Common myeloid progenitor, CD34-positive (primary cell): ENCODE measurements at regions not wholly inside any gene's neighbourhood (a gene's known extent, or its start where the extent isn't known, plus 50 kb on each side); places are given as distances from the start of the nearest gene placed in this dataset.
A peak's percentile ranks its signal among the peaks of the same experiment; 100 is the strongest.

Experiments used
- CTCF ChIA-PET: fragments of 350-600 bp; sonication (Branson Sonifier 250); formaldehyde crosslinking; loops from one replicate; lab custom pipeline; 2021; ENCODE audit warnings: antibody characterized with exemption; lab: Charles Lee
- POLR2A ChIA-PET: fragments of 350-600 bp; sonication (Branson Sonifier 250); formaldehyde crosslinking; loops from one replicate; lab custom pipeline; 2021; ENCODE audit warnings: antibody characterized with exemption; lab: Charles Lee
- DNase-seq, 3 donors: peaks; one replicate each; pipeline versions ENCODE4 v3.0.0 to v3.0.0-alpha.2; 2013
- H3K27ac ChIP-seq, 2 experiments: 1 replicate in 1 of 2; 2 replicates in 1 of 2; pipeline ENCODE4 v1.7.0; 2013; ENCODE audit warnings: inconsistent platforms in 2 of 2, low read length in 2 of 2, mild to moderate bottlenecking in 2 of 2, low read depth in 1 of 2, moderate library complexity in 1 of 2; ENCODE audit not compliant: severe bottlenecking in 2 of 2, insufficient read depth in 1 of 2, poor library complexity in 1 of 2
- H3K27me3 ChIP-seq, 5 experiments: replicated peaks in 2 of 5; 1 replicate in 3 of 5; 2 replicates in 2 of 5; pipeline versions ENCODE4 v1.6.1 to v1.7.0; 2013; ENCODE audit warnings: low read length in 4 of 5, mild to moderate bottlenecking in 2 of 5, moderate library complexity in 2 of 5, inconsistent platforms in 1 of 5; ENCODE audit not compliant: insufficient read depth in 5 of 5, control insufficient read depth in 4 of 5
- H3K36me3 ChIP-seq, 4 experiments: 1 replicate in 2 of 4; 2 replicates in 2 of 4; pipeline versions ENCODE4 v1.6.1 to v1.7.0; 2013; ENCODE audit warnings: low read length in 3 of 4, control low read depth in 1 of 4, mild to moderate bottlenecking in 1 of 4; ENCODE audit not compliant: control insufficient read depth in 4 of 4, insufficient read depth in 4 of 4
- H3K4me1 ChIP-seq, 4 experiments: 1 replicate in 3 of 4; 2 replicates in 1 of 4; pipeline versions ENCODE4 v1.6.1 to v1.7.1; 2013; ENCODE audit warnings: low read length in 3 of 4, mild to moderate bottlenecking in 3 of 4, control low read depth in 1 of 4, inconsistent platforms in 1 of 4, moderate library complexity in 1 of 4; ENCODE audit not compliant: control insufficient read depth in 4 of 4, insufficient read depth in 4 of 4; ENCODE audit errors: control extremely low read depth in 1 of 4
- H3K4me3 ChIP-seq, 7 experiments: 1 replicate in 4 of 7; 2 replicates in 3 of 7; pipeline versions ENCODE4 v1.5.1 to v1.7.0; 2013; ENCODE audit warnings: mild to moderate bottlenecking in 7 of 7, low read length in 6 of 7, moderate library complexity in 6 of 7, inconsistent platforms in 2 of 7, low read depth in 2 of 7, control low read depth in 1 of 7; ENCODE audit not compliant: insufficient read depth in 4 of 7, control insufficient read depth in 1 of 7; ENCODE audit errors: extremely low read depth in 1 of 7
- H3K9me3 ChIP-seq, 5 experiments: 1 replicate in 4 of 5; 2 replicates in 1 of 5; pipeline versions ENCODE4 v1.6.1 to v1.7.1; 2013; ENCODE audit warnings: low read length in 4 of 5, mild to moderate bottlenecking in 2 of 5, inconsistent platforms in 1 of 5, low read depth in 1 of 5, moderate library complexity in 1 of 5; ENCODE audit not compliant: control insufficient read depth in 4 of 5, insufficient read depth in 2 of 5; ENCODE audit errors: control extremely low read depth in 1 of 5
- WGBS: methylation state at CpG from one replicate; pipeline ENCODE4 v1.1.5; 2013; ENCODE audit not compliant: insufficient coverage; 5-methylcytosine and 5-hydroxymethylcytosine counted together

DNA sequence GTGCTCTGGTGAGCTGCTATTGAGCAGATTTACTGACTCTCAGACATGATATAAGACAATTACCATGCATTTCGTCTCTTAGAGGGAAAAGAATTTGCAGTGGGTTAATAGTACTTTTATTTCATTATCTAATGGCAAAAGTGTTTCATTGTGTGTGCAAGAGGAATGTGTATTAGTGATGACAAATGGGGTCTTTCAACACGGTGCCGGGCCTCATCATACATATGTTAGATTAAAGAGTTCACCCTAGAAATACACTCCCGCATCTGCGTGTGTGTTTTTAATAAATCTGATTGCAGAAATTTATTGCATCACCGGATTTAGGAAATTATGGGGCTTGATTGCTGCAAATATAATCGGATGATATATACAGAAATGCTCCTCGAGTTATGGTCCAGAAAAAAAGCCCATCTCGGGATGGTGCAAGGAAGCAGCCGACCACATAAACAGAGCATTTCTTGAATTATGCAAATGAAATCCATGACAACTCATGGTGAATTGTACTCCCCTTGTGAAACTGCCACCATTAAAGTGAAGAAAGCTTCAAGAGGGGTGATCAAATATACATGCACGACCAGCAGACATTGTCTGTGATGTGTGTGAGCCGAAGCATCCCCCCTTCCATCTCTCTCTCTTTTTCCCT lies 156.0 kb downstream of the PHETA1 start:
- Histone ChIP-seq H3K4me1 (no peaks in the 10 kb centered on the region), H3K36me3 (no peaks in the 10 kb centered on the region), H3K27me3 (peaks cover 0 to 22% (median 5%) of the 10 kb centered on the region in 5 experiments), H3K27ac (no peak overlapping the region), H3K9me3 (no peaks in the 10 kb centered on the region), H3K4me3 (no peak overlapping the region)
- ChIA-PET POLR2A (no interaction called here), CTCF (interaction anchor here (0.8 to 1.0 kb wide), 2 partner anchors 8 to 91 kb away, joined by 4 to 5 read pairs; no protein-coding TSS in a partner anchor)
- no peak for DNase-seq
- WGBS = 95% methylated on average over 8 of the region's 12 CpGs

DNA sequence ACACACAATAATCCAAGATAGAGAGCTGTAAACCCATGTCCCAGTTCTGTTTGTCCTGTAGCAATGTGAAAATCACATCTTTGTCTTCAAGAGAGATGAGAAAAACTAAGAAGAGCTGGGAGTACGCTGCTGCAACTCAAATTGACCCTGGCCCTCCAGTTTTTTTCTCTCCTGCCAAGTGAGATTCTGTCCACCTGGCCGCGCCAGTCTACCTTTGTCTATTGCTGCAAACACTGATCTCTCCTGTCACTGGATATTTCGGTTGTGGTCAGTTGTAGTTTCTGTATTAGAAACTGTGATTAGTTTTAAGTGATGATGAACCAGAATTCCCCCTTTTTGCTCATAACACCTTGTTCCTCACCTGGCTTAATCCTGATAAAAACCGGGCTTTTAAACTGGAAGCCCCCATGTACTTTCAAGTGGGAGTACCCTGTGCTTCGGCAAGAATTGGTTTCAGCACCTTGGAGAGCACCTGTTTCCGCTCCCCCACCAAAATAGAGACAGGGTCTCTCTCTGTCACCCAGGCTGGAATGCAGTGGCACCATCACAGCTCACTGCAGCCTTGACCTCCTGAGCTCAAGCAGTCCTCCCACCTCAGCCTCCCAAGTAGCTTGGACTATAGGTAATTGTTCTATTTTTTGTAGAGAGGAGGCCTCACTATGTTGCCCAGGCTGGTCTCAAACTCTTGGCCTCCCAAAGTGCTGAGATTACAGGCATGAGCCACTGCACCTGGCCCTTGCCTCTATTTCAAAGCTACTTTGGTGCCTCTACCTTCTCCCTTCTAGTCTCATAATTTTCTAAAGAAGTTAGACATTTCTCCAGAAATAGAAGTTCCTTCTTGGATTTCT lies 156.8 kb downstream of the PHETA1 start:
- DNase-seq = peak; percentile 12 to 63 (median 51)
- Histone ChIP-seq H3K4me3 (no peak overlapping the region), H3K36me3 (no peaks in the 10 kb centered on the region), H3K27me3 (peaks cover 0 to 23% (median 5%) of the 10 kb centered on the region in 5 experiments), H3K4me1 (no peaks in the 10 kb centered on the region), H3K9me3 (no peaks in the 10 kb centered on the region), H3K27ac (no peak overlapping the region)
- POLR2A ChIA-PET = no interaction called here
- WGBS = 46% methylated on average over 6 of the region's 7 CpGs
- CTCF ChIA-PET = interaction anchor here (0.8 to 1.0 kb wide), 2 partner anchors 9 to 92 kb away, joined by 4 to 5 read pairs; no protein-coding TSS in a partner anchor

DNA sequence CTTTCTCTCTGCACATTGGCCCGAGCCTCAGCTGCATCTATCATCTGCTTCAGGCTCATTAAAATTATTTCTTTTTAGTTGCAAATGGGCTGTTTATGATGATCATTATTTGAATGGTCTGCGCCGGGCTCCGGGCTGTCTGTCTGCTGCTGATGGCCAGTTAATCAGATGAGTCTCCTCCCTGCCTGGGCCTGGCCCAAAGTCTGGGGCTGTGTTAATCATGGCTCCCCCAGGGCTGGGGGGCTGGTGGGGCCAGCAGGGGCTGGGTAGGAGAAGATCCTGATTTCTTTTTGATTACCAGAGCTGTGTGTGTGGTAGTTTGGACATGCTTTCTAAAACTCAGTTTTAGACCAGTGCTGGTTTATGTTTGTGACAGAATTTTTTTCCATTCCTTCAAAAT lies 159.1 kb downstream of the PHETA1 start:
- no peak overlapping the region for H3K4me3 ChIP-seq
- H3K36me3 ChIP-seq = no peaks in the 10 kb centered on the region
- ChIA-PET POLR2A (no interaction called here), CTCF (no interaction called here)
- peaks cover 0 to 19% (median 5%) of the 10 kb centered on the region in 5 experiments for H3K27me3 ChIP-seq
- H3K9me3 ChIP-seq = no peaks in the 10 kb centered on the region
- no peak for DNase-seq
- no peak overlapping the region for H3K27ac ChIP-seq
- WGBS = 91% methylated on average over 3 of the region's 4 CpGs
- no peaks in the 10 kb centered on the region for H3K4me1 ChIP-seq

DNA sequence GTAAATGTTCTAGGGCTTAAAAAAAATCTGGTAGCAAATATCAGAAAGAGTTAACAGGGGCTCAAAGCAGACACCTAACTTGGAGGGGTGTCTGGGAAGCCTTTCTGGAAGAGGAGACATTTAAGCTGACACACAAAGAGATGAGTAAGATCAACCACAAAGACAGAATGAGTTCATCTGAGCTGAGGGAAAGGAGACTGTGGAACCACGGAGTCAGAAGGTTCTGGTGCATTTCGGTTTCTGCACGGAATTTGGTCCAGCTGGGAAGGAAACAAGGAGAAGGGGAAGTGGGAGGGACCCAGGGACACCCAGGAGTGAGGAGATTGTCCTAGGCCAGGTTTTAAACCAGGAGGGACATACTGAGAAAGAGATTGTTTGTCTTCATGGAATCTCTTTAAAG lies 161.1 kb downstream of the PHETA1 start:
- H3K4me3 ChIP-seq = no peak overlapping the region
- no peak for DNase-seq
- H3K9me3 ChIP-seq = no peaks in the 10 kb centered on the region
- ChIA-PET CTCF (interaction anchor here (1.1 kb wide), 1 partner anchor 91 kb away, joined by 3 read pairs; no protein-coding TSS in a partner anchor), POLR2A (no interaction called here)
- peaks cover 0 to under 1% (median 0%) of the 10 kb centered on the region in 4 experiments for H3K4me1 ChIP-seq
- no peaks in the 10 kb centered on the region for H3K36me3 ChIP-seq
- no peak overlapping the region for H3K27ac ChIP-seq
- peaks cover 0 to 18% (median 5%) of the 10 kb centered on the region in 5 experiments for H3K27me3 ChIP-seq
- WGBS = 66% methylated on average over 3 of the region's 3 CpGs

DNA sequence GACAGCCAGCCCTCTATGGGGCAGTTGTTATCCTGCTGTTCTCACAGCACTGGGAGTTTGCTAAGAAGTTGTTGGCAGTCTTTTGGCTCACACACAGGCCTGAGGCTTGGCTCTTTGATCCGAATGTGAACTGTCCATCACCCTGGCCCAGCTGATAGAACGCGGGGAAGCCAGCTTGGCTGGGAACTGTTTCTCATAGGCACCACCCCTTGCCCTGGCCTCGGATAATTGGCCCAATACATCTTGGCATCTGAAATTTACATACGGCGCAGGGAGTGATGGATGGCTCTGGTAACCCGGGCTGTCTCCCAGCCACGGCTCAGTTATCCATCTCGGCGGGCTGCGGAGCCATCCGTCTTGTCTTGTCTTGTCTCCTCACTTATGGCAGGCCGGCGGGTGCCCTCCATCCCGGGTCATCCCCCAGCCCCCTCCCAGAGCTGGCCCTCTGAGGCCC lies 164.1 kb downstream of the PHETA1 start:
- no peaks in the 10 kb centered on the region for H3K9me3 ChIP-seq
- no peaks in the 10 kb centered on the region for H3K36me3 ChIP-seq
- H3K4me1 ChIP-seq = peaks cover 0 to 4% (median 4%) of the 10 kb centered on the region in 4 experiments
- POLR2A ChIA-PET = no interaction called here
- WGBS = 91% methylated on average over 13 of the region's 15 CpGs
- no peak overlapping the region for H3K27ac ChIP-seq
- H3K4me3 ChIP-seq = no peak overlapping the region
- no peak for DNase-seq
- peaks cover 0 to 35% (median 5%) of the 10 kb centered on the region in 5 experiments for H3K27me3 ChIP-seq
- CTCF ChIA-PET = no interaction called here

DNA sequence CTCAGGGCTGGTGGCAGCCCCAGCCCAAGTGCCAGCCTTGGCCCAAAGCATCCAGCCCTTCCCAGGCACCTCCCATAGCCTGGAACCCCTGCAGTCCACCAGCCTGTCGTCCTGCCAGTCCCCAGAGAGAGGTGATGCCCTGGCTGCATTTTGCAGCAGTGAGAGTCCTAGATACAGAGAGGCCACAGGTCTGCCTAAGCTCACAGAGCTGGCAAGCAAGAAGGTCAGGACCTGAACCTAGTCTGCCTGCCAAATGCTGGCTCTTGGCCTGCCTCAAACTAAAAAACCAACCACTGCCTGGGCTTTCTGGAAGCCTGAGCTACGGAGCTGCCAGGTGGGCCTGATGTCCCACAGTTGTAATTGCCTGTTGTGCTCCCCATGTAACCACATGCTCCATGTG lies 164.9 kb downstream of the PHETA1 start:
- CTCF ChIA-PET = no interaction called here
- H3K27me3 ChIP-seq = peaks cover 0 to 33% (median 5%) of the 10 kb centered on the region in 5 experiments

DNA sequence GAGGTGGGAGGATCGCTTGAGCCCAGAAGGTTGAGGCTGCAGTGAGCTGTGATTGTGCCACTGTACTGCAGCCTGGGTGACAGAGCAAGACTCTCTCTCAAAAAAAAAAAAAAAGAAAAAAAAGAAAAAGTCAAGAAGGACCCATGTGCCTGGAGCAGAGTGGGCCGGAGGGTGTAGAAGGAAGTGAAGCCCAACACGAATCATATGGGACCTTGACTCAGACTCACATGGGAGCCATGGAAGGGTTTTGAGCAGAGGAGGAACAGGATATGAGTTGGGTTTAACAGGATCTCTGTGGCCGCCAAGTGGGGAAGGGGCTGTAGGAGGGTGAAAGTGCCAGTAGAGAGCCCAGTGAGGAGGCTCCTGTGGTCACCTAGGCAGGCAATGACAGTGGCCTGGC lies 165.4 kb downstream of the PHETA1 start:
- Histone ChIP-seq H3K9me3 (no peaks in the 10 kb centered on the region), H3K4me1 (peaks cover 0 to 4% (median 4%) of the 10 kb centered on the region in 4 experiments), H3K36me3 (no peaks in the 10 kb centered on the region), H3K4me3 (no peak overlapping the region), H3K27me3 (peaks cover 0 to 33% (median 5%) of the 10 kb centered on the region in 5 experiments), H3K27ac (no peak overlapping the region)
- DNase-seq = no peak
- 86% methylated on average over 4 of the region's 4 CpGs for WGBS
- ChIA-PET POLR2A (no interaction called here), CTCF (no interaction called here)

More for the DNA sequence above, 164.9 kb downstream of the PHETA1 start:
- POLR2A ChIA-PET = no interaction called here
- H3K4me1 ChIP-seq = peaks cover 0 to 4% (median 4%) of the 10 kb centered on the region in 4 experiments
- H3K4me3 ChIP-seq = no peak overlapping the region
- H3K36me3 ChIP-seq = no peaks in the 10 kb centered on the region
- H3K27ac ChIP-seq = no peak overlapping the region
- H3K9me3 ChIP-seq = no peaks in the 10 kb centered on the region
- 90% methylated on average over 2 of the region's 2 CpGs for WGBS
- no peak for DNase-seq
